ENCODE measurements at regions not wholly inside any gene's neighbourhood (a gene's known extent, or its start where the extent isn't known, plus 50 kb on each side); places are given as distances from the start of the nearest gene placed in this dataset.

DNA sequence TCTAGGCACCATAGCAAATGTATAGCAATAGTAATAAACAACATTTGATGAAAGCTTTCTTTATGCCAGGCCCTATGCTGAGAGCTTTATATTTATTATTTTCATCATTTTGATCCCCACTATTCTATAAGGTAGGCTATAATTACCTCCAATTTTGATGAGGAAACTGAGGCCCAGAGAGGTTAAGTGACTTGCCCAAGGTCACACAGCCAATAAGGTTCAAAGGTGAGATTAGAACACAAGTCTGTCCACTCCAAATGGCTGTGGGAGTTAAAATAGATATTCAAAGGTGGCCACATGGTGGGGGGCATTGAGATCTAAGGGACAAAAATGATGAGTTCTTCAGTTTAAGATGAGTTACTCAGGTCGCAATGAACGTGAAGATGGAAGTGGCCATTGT is 269.9 kb downstream of the BMP7 start:
- DNase-seq (ENCODE audit: low spot score) = no peak

DNA sequence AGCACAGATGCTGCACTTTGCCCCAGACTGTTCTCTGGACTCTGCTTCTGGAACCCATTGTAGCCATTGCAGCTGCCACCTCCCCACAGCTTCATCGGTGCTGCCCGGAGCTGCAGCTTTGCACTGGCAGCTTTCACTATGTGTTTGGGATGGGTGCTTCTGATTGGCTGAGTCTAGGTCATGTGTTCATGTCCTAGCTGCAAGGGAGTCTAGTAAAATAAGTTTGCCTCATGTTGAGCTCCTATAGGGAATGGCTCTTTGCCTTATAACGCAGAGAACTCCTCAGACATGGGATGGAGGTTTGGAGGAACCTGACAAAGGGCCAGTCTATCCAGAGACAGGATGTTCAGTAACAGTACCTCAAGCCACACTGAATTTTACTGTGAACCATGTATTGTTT is 268.0 kb downstream of the BMP7 start:
- DNase-seq (ENCODE audit: low spot score) = no peak

DNA sequence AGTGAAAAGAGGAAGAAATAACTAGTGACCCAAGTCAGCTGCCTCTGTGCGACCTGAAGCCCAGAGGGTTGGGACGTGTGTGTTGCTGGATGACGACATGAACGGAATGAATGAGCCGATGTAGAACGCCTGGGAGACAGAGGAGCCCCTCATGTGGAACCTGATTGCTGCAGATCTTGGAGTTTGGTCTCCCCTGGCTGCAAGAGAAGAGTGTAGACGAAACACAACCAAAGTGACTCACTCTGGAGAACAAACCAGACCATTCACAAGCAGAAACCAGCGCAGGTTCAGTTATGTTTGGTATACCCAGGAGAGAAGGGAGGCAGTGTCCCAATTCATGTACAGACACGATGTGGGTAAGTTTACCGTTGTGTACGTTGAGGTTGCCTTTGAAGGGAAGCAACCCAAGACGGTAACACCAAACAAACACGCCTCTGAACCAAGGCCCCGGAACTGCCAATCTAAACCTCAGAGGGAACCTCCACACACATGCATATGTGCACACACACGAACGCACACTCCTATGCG is 265.9 kb downstream of the BMP7 start:
- DNase-seq (ENCODE audit: low spot score) = no peak

DNA sequence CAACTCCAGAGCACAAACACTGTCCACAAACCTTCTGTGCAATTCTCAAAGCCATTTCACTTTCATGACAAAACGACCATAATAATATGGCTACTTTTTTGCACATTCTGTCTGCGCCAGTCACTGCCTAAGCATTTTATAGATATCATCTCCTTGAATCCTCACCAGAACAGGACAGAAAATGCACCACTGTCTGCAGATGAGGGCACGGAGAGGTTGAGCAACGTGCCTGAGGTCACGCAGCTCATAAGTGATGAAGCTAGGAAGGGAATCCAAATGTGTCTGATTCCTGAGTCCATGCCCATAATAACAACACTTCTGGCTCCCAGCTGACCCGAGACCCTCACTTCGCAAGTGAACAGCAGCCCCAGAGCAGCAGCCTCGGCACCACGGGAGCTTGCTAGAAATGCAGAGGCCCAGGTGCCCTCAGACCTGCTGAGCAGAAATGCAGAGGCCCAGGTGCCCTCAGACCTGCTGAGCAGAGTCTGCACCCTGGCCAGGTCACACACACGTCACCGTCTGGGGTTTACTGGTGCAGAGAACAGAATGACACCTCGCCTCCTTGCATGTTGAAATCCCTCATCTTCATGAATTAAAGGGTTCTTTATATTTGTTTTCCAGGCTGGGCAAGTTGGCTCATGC is 265.2 kb downstream of the BMP7 start:
- DNase-seq (ENCODE audit: low spot score) = no peak

DNA sequence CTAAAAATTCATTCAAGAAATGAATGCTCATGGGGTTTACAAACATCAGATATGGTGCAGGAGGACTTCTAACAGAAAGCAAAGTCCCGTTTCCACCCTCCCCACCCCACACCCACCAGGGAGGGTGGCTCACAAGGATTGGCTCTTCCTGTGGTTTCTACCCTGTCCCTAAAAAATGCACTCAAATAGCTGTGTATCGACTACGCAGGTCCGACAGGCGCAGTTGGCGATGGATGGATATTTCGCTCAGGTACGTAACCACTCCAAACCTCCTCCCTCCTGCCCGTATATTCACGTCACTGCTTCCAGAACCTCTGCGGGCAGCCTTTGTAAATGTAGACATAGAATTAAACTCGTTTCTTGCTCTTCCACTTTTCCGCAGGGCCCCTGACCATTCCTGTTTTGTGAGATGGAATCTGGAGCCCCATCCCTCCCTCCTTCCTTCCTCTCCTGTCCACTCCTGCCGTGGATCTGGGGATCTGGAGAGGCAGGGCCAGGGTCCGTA is 264.3 kb downstream of the BMP7 start:
- no peak for DNase-seq (ENCODE audit: low spot score)

DNA sequence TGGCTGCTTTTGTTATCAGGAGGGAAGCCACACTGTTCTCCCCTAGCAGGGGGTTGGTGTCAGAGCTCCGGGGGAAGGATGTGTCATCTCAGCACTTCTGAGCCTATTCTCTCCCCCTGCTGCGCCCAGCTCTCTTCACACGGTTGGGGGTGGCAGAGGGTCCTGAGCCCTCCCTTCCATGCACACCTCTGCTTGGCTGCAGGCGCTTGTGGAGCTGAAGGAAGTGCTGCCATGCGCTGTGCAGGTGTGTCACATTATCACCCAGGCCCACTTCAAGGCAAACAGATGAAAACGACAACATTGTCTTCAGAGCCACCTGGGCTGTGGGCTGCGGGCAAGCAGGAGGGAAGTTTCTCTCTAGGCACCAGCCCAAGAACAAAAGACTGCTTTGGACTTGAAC is 263.4 kb downstream of the BMP7 start:
- DNase-seq (ENCODE audit: low spot score) = no peak

DNA sequence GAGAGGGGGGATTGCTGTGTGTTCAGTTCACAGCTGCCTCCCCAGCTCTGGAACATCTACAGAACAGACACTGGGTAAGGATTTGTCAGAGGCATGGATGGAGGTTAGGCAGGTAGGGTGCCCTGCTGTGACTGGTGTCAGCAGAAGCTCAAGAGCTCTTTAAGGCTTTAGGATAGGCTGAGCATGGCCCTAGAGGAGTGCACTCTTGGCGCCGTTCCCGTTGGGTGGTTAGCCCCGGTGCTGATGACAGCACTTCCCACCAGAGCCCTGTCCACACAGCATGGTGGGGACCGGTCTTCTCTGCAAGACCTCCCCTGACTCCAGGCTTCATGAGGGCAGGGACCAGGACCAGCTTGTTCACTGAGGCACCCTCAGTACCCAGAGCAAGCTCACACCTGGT is 262.0 kb downstream of the BMP7 start:
- no peak for DNase-seq (ENCODE audit: low spot score)

DNA sequence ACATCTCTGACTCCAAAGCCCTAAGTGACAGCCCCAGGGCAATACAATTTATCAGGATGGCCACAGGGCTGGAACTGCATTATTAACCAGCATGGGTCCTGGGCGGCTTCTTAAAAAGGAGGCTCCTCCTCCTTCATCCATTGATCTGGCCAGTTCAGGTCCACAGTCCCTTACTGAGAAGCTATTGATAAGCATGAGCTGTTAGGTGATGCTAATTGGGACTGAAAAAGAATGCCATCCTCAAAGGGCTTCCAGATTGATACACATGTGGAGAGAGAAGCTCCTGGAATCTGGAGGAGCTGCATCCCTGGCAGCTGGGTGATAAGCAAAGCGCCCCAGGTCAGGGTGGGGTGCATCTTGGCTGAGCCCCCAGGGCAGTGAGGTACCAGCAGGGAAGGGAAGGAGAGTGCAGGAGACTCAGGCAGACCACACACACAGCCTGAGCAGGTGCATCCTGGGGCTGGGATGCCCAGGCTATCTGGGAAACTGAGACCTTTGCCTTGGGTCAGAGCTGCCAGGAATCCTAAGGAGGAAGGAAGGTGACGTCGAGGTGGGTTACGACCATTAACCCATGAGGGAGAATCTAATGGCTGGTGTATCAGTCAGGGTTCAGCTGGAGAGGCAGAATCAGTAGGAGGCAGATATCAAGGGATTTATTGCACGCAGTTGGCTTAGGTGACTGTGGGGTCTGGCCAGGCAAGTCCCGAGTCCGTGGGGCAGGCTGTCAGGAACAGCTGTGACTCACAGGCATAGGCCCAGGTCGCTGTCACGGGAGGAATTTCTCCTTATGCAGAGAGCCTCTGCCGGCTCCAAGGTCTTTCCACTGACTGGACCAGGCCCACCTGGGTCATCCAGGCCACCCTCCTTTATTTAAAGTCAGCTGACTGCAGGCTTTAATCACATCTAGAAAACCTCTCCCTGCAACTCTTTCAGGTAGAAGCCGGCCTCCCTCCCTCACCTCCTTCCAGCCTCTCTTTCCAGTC is 261.2 kb downstream of the BMP7 start:
- DNase-seq (ENCODE audit: low spot score) = no peak

DNA sequence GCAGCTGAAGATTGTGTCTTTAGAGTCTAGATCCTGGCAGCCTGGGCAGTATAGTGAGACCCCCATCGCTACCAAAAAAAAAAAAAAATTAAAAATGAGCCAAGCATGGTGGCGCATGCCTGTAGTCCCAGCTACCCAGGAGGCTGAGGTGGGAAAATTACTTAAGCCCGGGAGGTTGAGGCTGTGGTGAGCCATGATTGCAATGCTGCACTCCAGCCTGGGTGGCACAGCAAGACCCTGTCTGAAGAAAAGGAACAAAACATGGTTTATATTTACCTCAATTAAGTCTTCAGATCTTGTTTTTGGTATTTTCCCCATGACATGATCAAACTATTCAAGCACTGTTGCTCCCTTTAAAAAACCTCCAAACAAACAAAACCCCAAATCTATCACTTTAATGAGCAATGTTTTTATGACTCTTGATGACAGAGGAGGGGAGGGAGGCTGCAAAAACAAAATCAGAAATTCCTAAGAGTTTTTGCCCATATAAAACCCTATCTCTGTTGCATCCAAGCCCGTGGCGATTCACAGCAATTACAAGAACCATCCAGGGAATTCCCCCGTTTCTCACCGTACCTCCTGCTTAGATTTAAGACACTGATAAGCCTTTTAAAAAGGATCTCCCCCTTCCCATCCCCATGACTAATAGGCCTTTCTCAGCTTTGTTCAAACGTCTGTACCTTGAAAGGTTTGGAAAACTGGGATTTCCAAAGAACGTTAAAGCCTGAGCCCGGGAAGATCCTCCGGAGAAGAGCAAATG is 259.9 kb downstream of the BMP7 start:
- peak; percentile 17 for DNase-seq (ENCODE audit: low spot score)

DNA sequence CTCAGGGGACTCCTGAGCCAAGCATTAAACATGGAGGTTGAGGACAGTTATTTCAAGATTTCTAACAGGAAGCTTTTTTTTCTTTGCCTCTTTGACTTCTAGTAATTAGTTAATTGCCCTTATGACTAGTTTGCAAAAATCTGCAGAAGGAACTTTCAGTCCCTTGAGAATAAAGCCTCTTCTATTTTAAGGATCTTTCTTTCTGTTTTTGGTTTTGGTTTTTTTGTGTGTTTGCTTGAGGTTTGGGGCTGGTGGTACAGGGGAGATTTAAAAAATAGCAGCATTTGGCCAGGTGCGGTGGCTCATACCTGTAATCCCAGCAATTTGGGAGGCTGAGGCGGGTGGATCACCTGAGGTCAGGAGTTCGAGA is 259.3 kb downstream of the BMP7 start:
- no peak for DNase-seq (ENCODE audit: low spot score)

DNA sequence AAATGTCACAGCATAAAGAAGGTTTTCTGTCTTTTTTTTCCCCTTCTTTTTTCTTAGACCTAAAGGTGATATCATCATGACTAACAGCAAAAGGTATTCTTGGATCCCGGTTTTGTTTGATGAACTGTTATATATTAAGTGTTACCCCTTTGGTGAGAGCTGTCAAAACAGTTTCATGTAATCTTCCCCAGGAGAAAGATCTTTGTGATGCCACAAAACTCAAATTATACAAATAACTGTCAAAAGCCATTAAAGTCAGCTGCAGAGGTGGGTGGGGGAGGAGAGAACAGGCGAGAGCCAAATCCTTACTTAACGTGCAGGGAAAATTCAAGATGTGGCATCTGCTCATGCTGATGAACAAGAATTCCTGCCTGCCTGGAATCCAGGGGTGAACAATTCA is 258.2 kb downstream of the BMP7 start:
- DNase-seq (ENCODE audit: low spot score) = peak; percentile 36

DNA sequence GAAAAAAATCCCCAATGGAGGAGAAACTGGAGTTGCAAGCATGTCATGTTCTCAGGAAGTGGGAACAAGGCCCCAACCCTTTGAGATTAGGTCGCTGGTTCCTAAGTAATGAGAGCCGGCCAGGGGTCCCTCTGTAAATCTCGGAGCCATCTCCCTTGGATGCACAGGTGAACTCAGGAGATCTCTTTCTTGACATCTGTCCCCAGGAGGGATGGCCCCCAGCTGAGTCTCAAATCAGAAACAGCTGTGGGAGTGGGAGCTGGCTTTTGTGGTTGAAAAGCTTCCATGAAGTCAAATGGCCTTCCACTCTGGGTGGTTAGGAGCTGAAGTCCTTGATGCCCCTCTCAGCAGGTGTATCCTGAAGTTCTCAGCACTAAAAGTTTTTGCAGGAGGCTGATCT is 257.1 kb downstream of the BMP7 start:
- no peak for DNase-seq (ENCODE audit: low spot score)

DNA sequence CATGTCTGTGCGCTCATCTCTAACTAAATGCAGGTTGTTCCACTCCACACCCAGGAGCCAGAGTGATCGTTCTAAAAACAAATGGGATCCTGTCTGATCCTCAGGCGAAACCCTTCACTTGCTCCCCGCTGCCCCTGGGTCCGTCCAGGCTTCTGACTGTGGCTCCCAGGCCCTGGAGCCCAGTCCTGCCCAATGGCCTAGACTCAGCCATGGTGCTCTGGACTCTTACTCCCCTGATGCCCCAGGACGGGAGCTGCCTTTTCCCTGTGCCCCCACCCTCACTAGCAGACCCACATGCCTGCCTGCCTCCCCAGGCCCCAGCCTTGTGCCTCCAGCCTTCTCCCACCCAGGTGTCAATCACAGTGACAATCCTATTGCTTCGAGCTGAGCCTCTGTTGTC is 256.7 kb downstream of the BMP7 start:
- no peak for DNase-seq (ENCODE audit: low spot score)

DNA sequence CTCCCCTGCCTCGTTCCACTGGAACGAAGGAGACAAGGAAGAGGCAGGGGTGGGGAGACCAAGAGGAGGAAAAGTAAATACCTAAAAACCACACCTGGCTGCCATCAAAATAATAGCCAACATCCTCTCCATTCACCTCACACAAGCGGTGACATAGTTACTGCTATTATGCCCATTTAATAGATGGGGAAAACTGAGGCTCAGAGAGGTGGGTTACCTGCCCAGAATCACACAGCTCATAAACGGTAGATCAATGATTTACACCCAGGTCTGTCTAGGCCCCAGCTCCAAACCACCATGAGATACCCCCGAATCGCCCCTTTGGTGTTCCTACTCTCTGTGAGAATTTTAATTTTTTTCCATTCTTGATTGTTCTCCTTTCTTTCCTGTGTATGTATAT is 253.8 kb downstream of the BMP7 start:
- DNase-seq (ENCODE audit: low spot score) = no peak

DNA sequence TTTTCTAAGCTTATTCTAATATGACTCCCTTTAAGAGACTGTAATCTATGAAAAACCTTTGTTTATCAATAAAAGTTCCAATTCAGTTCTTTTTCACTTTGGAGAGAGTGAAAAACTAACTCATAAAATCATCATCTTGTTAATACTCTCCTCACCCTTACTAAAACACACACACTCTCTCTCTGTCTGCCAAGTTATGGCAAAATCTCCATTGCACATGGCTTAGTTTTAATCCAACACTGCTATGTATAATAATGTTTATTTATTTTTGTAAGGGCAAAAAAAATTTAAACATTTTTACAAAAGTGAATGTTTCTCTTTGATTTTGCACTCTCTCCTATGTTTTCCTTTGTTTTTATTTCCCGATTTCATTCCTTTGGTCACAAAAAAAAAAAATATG is 253.2 kb downstream of the BMP7 start:
- DNase-seq (ENCODE audit: low spot score) = no peak

DNA sequence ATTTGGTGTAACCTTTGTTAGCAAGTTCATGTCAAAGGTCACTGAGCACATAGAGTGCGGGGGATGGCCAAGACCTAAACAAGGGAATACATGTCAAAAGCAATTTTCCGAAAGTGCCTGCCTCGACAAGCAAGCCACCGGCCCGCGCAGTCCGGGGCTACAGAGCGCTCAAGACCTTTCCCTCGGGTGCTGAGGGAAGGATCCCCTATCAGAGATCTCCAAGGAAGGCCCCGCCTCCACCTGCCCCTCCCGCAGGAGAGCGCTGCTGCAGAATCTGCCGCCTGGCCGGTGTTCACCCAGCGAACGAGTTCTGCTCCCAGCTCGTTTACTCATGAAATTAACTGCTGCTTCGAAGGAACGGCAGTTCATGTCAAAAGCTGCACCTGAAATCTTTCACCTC is 252.7 kb downstream of the BMP7 start:
- no peak for DNase-seq (ENCODE audit: low spot score)

DNA sequence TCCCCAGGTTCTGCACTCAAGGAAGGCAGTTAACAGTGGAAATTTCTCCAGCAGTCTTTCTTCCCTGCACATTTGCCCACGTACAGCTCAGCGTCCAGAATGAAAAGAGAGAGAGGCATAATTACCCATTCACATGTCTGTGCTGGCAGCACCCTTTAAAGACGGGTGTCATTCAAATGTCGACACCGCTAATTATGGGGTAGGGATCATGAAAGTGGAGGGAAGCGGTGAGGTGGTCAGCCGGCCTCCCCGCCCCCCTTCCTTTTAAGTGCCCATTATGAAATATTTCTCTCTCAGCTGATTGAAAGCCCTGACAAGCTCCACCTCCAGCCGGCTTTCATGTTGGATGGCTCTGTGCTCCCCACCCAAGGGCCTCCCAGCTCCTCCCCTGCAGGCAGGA is 246.1 kb downstream of the BMP7 start:
- DNase-seq (ENCODE audit: low spot score) = no peak

DNA sequence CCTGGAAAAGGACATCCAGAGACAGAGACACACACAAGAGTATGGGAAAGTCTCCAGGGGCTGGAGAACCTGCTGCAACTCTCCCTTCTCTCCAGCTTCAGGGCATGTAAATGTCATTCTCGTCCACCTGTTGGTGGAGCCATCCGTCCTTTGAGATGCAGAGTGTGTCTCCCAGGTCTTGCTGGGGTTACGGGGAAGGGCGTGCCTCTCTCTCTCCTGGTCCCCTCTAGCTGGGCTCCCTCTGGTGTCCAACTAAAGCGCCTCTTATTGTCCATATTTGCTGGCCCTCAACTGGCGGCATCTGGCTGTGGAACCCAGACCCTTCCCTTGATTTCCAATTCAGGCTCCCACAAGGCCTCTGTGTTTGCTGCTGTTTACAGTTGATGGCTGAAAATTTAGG is 244.1 kb downstream of the BMP7 start:
- no peak for DNase-seq (ENCODE audit: low spot score)

DNA sequence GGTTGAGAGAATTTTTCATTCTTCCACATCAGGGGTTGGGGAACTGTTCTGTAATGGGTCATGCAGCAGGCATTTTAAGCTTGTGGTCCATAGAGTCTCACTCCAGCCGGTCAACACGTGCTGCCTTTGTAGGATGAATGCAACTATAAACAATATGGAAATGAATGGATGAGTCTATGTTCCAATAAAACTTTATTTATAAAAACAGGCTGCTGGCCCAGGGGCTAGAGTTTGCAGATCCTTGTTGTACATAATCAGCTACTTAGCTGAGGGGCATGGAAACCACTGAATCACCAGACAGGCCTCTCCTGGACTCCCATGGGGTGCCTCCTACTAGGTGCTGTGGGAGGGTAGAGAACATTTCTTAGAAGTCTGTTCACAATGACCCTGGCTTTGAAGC is 243.4 kb downstream of the BMP7 start:
- no peak for DNase-seq (ENCODE audit: low spot score)

DNA sequence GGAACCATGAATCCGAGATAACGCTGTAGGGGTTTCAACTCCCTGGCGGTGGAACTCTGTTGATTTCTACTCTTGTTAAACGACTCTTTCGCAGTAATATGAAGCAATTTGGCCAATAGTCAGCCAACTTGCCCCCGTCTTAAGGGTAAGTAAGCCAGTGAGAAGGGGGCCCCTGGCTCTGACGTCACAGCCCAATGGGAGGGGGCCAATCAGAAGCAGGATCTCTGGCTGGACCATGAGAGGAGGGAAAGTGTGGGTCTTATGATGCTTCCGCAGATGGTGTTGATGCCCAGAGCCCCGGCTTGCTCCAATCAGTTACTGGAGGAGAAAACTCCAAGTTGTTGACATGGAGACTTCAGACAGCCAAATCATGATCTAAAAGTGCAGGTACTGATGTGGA is 242.4 kb downstream of the BMP7 start:
- no peak for DNase-seq (ENCODE audit: low spot score)

DNA sequence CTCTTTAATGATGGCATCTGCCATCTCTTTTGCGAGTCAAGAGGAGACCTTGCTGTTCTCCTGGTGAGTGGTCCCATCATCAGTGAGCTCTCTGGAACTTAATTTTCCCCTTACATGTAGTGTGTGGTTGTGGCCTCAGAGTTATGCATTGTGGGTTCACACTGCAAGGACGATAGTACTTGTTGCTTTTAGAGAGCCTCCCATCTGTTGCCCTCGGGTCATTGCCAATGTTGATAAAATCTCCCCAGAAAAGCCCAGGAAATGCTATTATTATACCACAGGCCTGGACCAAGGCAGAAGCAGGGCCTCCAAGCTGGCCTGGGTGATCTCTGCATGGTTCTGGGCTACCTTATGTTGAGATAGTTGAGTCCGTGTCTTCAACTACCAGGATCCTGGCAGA is 241.6 kb downstream of the BMP7 start:
- no peak for DNase-seq (ENCODE audit: low spot score)

DNA sequence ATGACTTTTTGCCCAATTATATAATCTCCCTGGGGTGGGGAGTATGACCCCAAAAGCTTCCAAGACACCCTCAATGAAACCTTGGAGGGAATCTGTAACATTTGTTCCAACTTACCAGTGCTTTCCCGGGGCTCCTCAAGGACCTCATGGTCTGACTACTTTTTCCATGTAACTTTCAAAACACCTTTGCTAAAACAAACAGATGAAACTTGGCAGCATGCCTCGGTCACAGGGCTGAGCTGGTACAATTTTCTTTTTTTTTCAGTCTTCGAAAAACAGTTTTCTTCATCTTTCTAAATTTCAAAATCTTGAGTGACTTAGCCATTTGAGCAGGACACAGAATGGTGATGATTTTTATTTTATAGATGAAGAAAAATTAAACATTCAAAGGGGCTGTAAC is 241.2 kb downstream of the BMP7 start:
- DNase-seq (ENCODE audit: low spot score) = no peak

Measured in AG08395 (cell line).